Astrocyte of the spinal cord (primary cell): ENCODE measurements at regions not wholly inside any gene's neighbourhood (a gene's known extent, or its start where the extent isn't known, plus 50 kb on each side); places are given as distances from the start of the nearest gene placed in this dataset.
A peak's percentile ranks its signal among the peaks of the same experiment; 100 is the strongest.
"Not testable (repeated sequence)": the region's sequence is repeated elsewhere in the genome, so short reads cannot be mapped to it uniquely, and the experiment has no call there.

Experiments used
- DNase-seq: peaks from one replicate; pipeline ENCODE4 v3.0.0; 2011; ENCODE audit warnings: low read depth, low spot score
- H3K4me3 ChIP-seq: 2 replicates; pipeline ENCODE4 v1.5.1; 2011; ENCODE audit warnings: low read depth, mild to moderate bottlenecking, low read length, moderate library complexity
- in situ Hi-C: cut with HindIII; loops from 2 replicates; pipeline ENCODE4 v1.10.0; 2017; ENCODE audit warnings: low sequenced_read_pairs
- TF ChIP-seq, protein P1 (sequence below): IDR thresholded peaks from 2 replicates; pipeline ENCODE4 v1.5.1; 2012; ENCODE audit warnings: low read depth, mild to moderate bottlenecking, low read length, inconsistent platforms

- TF ChIP-seq, protein P1, sequence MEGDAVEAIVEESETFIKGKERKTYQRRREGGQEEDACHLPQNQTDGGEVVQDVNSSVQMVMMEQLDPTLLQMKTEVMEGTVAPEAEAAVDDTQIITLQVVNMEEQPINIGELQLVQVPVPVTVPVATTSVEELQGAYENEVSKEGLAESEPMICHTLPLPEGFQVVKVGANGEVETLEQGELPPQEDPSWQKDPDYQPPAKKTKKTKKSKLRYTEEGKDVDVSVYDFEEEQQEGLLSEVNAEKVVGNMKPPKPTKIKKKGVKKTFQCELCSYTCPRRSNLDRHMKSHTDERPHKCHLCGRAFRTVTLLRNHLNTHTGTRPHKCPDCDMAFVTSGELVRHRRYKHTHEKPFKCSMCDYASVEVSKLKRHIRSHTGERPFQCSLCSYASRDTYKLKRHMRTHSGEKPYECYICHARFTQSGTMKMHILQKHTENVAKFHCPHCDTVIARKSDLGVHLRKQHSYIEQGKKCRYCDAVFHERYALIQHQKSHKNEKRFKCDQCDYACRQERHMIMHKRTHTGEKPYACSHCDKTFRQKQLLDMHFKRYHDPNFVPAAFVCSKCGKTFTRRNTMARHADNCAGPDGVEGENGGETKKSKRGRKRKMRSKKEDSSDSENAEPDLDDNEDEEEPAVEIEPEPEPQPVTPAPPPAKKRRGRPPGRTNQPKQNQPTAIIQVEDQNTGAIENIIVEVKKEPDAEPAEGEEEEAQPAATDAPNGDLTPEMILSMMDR = no peak
- H3K4me3 ChIP-seq = no peak overlapping the region
- in situ Hi-C loops = no loop called here
- DNase-seq = peak; percentile 62
These were observed 530.6 kb upstream of the B3GAT1 start for GRCh38 chr11:134942681-134943080.

DNA sequence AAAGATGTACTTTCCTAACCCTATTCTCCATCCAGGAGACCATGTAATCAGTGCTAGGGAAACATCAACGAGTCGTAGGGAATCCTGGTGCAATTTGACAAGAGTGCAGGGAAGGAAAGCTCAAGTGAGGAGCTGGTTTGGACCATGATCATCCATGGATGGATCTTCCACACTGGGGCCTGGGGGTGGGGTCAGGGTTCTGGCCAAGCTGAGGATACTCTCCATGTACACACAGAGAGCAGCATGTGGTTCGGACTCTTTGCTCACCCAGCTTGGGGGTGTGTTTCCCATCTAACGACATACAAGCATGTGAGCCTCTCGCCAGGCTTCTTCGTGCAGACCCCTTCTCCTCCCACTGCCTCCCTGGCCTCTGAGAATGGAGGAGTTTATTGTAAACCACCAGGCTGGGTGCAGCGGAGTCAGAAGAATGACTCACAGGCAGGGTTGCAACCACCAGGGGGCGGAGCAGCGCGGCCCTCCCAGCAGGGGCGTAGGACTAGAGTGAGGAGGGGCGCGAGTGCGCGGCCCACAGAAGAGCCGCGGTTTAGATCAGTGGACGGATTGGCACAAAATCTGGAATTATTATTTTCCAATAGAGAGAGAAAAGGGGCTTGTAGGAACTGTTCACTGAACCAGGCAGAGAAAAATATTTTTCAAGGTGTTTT, 530.0 kb upstream of the B3GAT1 start:
- in situ Hi-C loops, H3K4me3 ChIP-seq: not testable (repeated sequence)
- TF ChIP-seq, protein P1 = peak; percentile 65
- peak; percentile 72 for DNase-seq

DNA sequence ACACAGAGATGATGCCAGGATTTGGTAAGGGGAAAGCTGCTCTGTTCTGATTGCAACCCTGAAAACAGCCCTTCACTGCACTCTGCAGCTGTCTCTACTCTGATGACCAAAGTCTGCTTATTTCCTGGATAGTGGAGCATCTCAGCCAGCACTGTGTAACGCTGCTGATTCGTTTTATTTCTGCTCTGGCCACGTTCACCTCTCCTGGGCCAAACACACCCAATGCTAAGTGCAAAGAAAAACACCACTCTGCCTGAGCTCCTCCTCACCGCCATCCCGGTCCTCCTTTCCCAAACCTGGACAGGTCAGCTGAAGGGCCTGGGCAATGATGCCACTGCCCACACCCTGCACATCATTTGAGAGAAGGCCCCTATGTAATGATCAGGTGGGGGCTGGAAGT, 529.3 kb upstream of the B3GAT1 start:
- no peak for DNase-seq
- TF ChIP-seq, protein P1 = no peak
- no peak overlapping the region for H3K4me3 ChIP-seq
- in situ Hi-C loops = no loop called here

GRCh38 chr11:134940441-134941126, 528.5 kb upstream of the B3GAT1 start:
- H3K4me3 ChIP-seq = no peak overlapping the region
- in situ Hi-C loops = no loop called here
- no peak for DNase-seq
- TF ChIP-seq, protein P1 = no peak

DNA sequence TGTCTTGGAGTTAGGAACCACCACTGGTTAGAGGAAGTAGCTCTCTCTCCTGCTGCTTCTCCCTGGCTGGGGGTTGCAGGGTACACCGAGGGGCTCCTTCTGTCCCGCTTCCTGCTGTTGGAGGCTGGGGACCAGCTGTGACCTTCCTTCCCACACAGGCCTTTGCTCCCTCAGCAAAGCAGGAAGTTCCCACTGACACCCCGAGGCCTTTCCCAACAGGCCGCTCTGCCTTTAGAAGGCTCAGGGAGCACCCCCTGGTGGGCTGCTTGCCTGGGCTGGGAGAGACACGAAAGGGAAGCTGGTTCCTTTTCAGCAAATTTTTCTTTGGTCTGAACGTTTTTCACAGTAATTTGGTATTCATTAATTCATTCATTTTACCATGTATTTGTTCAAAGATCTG, 527.9 kb upstream of the B3GAT1 start:
- H3K4me3 ChIP-seq = no peak overlapping the region
- in situ Hi-C loops = no loop called here
- TF ChIP-seq, protein P1 = peak; percentile 26
- DNase-seq = no peak

- in situ Hi-C loops = no loop called here
- H3K4me3 ChIP-seq = no peak overlapping the region
- TF ChIP-seq, protein P1 = no peak
- no peak for DNase-seq
These were observed 527.0 kb upstream of the B3GAT1 start for GRCh38 chr11:134939031-134939430.
